ENCODE measurements at regions not wholly inside any gene's neighbourhood (a gene's known extent, or its start where the extent isn't known, plus 50 kb on each side); places are given as distances from the start of the nearest gene placed in this dataset.

DNA sequence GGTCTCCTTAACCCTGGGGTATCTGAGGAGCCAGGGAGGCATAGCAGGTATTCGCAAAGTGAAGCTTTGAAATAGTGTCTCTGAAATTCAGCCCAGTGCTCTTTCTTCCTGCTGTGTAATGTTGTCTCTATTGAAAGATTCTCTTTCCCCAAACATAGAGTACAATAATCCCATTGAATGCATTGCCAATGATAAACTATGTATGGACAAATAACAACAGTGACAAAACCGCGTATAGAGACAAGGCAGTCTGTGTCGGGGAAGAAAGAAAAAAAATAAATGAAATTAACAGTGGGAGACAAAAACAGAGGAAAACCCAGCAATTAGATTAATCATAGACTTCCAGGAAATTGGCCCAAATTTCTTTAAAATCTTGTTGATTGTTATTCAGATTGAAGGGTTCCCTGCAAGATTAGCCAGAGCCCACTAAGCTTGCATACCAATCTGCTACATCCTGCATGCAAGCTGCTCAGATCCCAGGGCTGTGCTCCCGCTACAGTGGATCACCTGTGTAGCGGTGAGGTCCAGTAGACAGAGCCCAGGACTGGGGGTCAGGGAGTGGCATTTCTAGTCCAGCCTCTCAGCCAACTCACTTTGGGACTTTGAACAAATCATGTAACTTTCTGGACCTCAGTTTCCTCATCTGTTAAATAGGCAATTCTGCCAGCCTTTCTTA is 492.8 kb downstream of the INSC start:
- H4K20me1 ChIP-seq, result no peaks in the 10 kb centered on the region
- no peaks in the 10 kb centered on the region for H3K4me1 ChIP-seq
- H3K27me3 ChIP-seq, result no peaks in the 10 kb centered on the region
- no peak overlapping the region for H3K4me3 ChIP-seq
- no peak overlapping the region for H3K4me2 ChIP-seq
- no peak overlapping the region for H3K9ac ChIP-seq
- H3K27ac ChIP-seq, result no peak overlapping the region
- H3K36me3 ChIP-seq, result no peaks in the 10 kb centered on the region
- no peaks in the 10 kb centered on the region for H3K9me3 ChIP-seq (replicated peaks in 1 of 11)
- TF ChIP-seq Cebpa-rat (IDR thresholded peaks at IDR 0.05), result no peak

DNA sequence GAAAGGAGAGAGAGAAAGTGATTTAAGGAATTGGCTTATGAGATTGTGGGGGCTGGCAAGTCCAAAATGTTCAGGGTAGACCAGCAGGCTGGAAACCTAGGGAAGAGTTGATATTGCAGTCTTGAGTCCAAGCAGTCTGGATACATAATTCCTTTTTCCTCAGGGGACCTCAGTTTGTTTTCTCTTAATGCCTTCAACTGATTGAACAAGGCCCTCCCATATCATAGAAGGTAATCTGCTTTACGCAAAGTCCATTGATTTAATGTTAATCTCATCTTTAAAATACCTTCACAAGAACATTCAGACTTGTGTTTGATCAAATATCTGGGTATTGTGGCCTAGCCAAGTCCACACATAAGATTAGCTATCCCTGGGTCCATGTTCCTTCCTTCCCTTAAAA is 494.7 kb downstream of the INSC start:
- H3K4me1 ChIP-seq, result peaks cover 0 to 11% (median 4%) of the 10 kb centered on the region in 10 experiments; a peak in 6 of 20 replicates
- no peaks in the 10 kb centered on the region for H3K9me3 ChIP-seq (replicated peaks in 1 of 11)
- H3K27ac ChIP-seq, result no peak overlapping the region
- no peaks in the 10 kb centered on the region for H4K20me1 ChIP-seq
- H3K27me3 ChIP-seq, result no peaks in the 10 kb centered on the region
- no peak overlapping the region for H3K4me2 ChIP-seq
- H3K36me3 ChIP-seq, result no peaks in the 10 kb centered on the region
- H3K9ac ChIP-seq, result no peak overlapping the region
- H3K4me3 ChIP-seq, result no peak overlapping the region
- no peak for TF ChIP-seq Cebpa-rat (IDR thresholded peaks at IDR 0.05)

DNA sequence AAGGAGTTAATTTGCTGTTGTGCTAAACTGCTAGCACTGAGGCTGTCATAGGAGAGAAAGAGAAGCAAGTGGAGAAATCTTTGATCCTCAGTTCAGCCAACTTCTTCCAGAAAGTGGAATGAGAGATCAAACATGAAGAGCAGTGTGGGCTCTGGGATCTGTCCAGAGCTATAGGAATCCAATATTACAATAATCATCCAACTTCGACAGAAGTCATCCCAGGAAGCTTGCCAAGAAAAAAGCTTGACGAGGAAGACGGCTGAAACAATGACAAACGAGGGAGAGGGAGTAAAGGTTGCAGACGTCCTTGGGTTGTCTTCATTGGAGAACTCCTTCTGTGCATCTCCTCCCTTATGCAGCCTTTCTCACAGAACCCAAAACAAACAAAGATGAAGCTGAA is 496.2 kb downstream of the INSC start:
- no peak for TF ChIP-seq Cebpa-rat (IDR thresholded peaks at IDR 0.05)
- H4K20me1 ChIP-seq, result no peaks in the 10 kb centered on the region
- no peak overlapping the region for H3K27ac ChIP-seq
- H3K9ac ChIP-seq, result no peak overlapping the region
- peaks cover 0 to 11% (median 4%) of the 10 kb centered on the region in 10 experiments; a peak in 6 of 20 replicates for H3K4me1 ChIP-seq
- H3K36me3 ChIP-seq, result no peaks in the 10 kb centered on the region
- H3K4me2 ChIP-seq, result no peak overlapping the region
- no peaks in the 10 kb centered on the region for H3K27me3 ChIP-seq
- H3K4me3 ChIP-seq, result no peak overlapping the region
- no peaks in the 10 kb centered on the region for H3K9me3 ChIP-seq (replicated peaks in 1 of 11)

DNA sequence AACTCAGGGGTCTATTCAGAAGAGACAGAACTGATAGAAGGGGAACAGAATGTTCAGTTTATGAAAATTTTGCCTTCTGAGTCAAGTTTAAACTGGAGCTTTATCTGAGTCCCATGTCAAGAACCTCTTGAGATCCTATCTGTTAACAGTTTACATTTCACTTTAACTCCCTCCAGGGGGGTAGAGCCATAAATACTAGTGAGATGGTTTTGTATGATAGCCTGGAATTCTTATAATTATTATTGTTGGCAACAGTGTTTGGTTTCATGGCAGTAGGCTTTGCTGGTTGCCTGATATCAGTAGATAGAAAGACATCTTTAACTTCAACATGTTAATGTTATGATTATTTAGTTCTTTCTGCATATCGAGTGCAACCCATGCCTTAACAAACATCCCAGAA is 498.5 kb downstream of the INSC start:
- Histone ChIP-seq H3K27ac (no peak overlapping the region), H3K4me3 (no peak overlapping the region), H4K20me1 (no peaks in the 10 kb centered on the region), H3K4me2 (0 out of 22 replicates have a peak overlapping the region, but pooled peaks of 3 of the 11 experiments have one; percentile 30 to 54 (median 51)), H3K9me3 (replicated peaks in 1 of 11) (no peaks in the 10 kb centered on the region), H3K9ac (no peak overlapping the region), H3K36me3 (no peaks in the 10 kb centered on the region), H3K27me3 (no peaks in the 10 kb centered on the region), H3K4me1 (peaks cover 0 to 11% (median 4%) of the 10 kb centered on the region in 10 experiments; a peak in 6 of 20 replicates)
- no peak for TF ChIP-seq Cebpa-rat (IDR thresholded peaks at IDR 0.05)

DNA sequence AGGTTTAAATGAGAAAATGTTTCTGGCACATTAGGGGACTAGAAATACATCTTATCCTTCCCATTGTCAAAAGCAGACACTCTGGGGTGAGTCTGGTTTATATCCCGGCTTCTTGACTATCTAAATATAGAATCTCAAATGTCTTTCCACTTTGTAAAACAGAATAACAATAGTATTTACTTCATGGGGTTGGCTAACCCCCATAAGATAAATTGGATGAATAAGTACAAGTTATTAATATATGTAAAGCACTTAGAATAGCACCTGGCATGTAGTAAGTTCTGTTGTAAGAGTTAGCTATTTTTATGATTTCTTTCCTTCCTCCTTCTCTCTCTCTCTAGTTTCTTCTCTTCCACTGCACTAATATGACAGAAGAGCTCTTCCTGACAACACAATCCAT is 499.1 kb downstream of the INSC start:
- peak overlapping the region in 6 of 11 experiments; percentile 2 to 54 (median 34); a peak in 9 of 22 replicates for H3K4me2 ChIP-seq
- H4K20me1 ChIP-seq, result no peaks in the 10 kb centered on the region
- no peaks in the 10 kb centered on the region for H3K36me3 ChIP-seq
- no peak overlapping the region for H3K9ac ChIP-seq
- H3K4me1 ChIP-seq, result peaks cover 0 to 11% (median 4%) of the 10 kb centered on the region in 10 experiments; a peak in 6 of 20 replicates
- H3K4me3 ChIP-seq, result no peak overlapping the region
- H3K27ac ChIP-seq, result no peak overlapping the region
- TF ChIP-seq Cebpa-rat (IDR thresholded peaks at IDR 0.05), result no peak
- H3K9me3 ChIP-seq (replicated peaks in 1 of 11), result no peaks in the 10 kb centered on the region
- no peaks in the 10 kb centered on the region for H3K27me3 ChIP-seq

DNA sequence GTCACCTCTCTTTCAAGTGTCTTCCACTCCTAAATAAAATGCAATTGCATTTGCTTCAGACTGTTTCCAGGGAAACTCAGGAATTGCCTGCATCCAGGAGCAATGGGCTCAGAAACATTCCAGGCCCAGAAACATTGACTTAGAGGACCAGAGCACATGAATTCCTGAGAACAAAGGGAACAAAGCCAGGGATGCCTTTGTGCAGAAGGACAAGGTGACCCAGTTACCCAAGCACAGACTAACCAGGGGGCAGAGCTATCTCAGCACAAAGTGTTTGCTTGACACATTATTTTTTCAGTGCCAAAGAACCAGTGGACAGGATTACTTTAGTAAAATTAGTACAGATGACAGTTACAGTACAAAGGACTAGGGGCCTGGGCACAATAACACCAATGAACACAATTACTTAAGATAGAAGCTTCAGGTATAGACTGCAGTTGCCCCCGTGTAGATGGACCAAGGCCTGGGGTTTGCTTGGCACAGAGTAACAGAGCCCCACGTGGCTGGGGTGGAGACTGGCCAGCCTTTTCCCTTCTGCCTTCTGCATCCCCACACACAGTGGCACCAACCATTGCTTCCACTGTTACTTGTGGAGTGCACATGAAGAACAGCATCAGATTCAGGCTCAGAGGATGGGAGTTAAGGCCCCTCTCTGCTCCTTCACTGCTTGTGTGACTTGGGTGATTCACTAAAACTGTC is 500.8 kb downstream of the INSC start:
- no peak overlapping the region for H3K4me3 ChIP-seq
- TF ChIP-seq Cebpa-rat (IDR thresholded peaks at IDR 0.05), result no peak
- H4K20me1 ChIP-seq, result no peaks in the 10 kb centered on the region
- H3K4me2 ChIP-seq, result no peak overlapping the region
- no peaks in the 10 kb centered on the region for H3K36me3 ChIP-seq
- no peaks in the 10 kb centered on the region for H3K9me3 ChIP-seq (replicated peaks in 1 of 11)
- H3K4me1 ChIP-seq, result peaks cover 0 to 11% (median 4%) of the 10 kb centered on the region in 10 experiments; a peak in 6 of 20 replicates
- H3K9ac ChIP-seq, result no peak overlapping the region
- no peaks in the 10 kb centered on the region for H3K27me3 ChIP-seq
- no peak overlapping the region for H3K27ac ChIP-seq

DNA sequence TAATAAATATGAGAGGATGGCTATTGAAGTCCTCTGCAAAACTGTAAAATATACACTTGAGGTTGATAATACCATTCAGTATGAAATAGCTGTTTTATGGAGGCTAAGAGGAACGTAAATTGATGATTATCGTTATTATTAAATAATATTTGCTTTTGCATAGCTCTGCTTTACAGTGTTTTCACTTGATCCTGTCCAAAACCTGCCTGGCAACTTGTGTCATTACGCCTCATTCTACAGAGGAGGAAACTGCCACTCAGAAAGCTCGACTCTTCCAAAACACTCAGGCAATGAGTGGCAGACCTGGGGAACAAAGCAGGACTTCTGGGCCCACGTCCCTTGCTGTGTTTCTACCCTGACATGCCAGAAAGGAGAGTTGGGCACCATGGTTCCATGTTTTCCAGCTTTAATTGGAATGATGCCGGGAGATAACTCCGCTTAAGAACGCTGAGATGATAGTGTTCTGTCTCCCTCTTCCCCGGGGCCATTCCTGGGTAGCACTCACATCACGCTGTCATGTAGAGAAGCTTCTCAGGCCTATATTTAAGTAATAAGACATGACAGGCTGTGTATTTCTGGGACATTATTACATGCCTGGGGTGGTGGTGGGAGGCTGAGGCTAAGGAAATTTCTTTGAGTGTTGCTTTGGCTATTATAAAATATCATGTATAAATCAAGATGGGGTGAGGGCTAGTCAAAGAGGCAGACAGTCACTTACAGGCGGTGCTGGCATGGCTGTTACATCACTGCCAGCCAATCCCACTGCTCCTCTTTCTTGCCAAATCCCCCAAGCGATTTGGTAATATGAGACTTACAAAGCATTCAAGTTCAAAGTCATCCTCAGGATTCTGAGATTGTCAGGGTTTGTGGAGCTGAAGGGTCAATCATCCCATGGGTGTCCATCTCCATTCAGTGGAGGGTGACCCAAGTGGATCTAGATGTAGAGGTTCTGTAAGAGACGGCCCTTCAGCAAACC is 501.7 kb downstream of the INSC start:
- Histone ChIP-seq H3K27ac (no peak overlapping the region), H3K4me2 (no peak overlapping the region), H3K4me3 (no peak overlapping the region), H3K27me3 (no peaks in the 10 kb centered on the region), H3K36me3 (no peaks in the 10 kb centered on the region), H4K20me1 (no peaks in the 10 kb centered on the region), H3K9ac (no peak overlapping the region), H3K9me3 (replicated peaks in 1 of 11) (no peaks in the 10 kb centered on the region), H3K4me1 (peaks cover 0 to 11% (median 4%) of the 10 kb centered on the region in 10 experiments; a peak in 6 of 20 replicates)
- TF ChIP-seq Cebpa-rat (IDR thresholded peaks at IDR 0.05), result no peak

DNA sequence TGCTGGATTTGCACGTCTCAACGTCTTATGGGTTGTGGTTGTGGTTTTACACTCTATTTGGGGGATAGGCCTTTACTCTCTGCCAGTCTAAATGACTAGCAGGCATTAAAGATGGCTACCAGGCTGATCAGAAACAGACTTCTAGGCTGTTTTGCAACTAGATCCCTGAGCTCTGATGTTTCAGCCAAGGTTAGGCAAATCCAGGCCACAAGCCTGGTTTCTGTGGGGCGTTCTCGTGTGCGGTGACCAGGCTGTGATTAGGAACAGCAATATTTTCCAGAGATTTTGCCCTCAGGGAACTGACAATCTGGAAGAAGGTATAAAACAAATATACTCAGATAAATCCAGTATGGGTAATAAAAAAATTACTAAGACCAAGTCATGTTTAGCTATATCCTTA is 502.4 kb downstream of the INSC start:
- H3K4me2 ChIP-seq, result no peak overlapping the region
- TF ChIP-seq Cebpa-rat (IDR thresholded peaks at IDR 0.05), result no peak
- no peaks in the 10 kb centered on the region for H3K27me3 ChIP-seq
- no peak overlapping the region for H3K9ac ChIP-seq
- no peaks in the 10 kb centered on the region for H4K20me1 ChIP-seq
- H3K4me1 ChIP-seq, result peaks cover 0 to 11% (median 4%) of the 10 kb centered on the region in 10 experiments; a peak in 6 of 20 replicates
- no peaks in the 10 kb centered on the region for H3K36me3 ChIP-seq
- no peak overlapping the region for H3K27ac ChIP-seq
- H3K9me3 ChIP-seq (replicated peaks in 1 of 11), result no peaks in the 10 kb centered on the region
- no peak overlapping the region for H3K4me3 ChIP-seq

DNA sequence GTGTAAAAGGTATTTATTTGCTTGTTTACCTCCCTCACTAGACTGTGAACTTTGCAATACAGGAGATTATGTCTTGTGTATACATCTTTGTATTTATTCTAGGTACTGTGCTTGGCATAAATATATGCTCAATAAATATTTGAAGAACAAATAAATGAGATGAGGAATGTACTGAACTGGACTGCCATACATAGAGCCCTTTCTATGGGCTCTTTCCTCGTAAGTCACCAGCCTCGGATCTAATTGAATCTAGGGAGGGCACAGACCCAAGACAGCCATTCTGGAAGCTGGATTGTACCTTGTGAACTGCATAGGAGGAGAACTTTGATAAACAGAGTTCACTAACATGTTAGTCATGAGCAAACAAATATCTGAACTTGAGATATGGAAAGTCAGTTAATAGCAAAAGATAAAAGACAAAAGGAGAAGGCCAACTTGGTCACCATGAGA is 503.9 kb downstream of the INSC start:
- peaks cover 0 to 8% (median 4%) of the 10 kb centered on the region in 10 experiments; a peak in 6 of 20 replicates for H3K4me1 ChIP-seq
- TF ChIP-seq Cebpa-rat (IDR thresholded peaks at IDR 0.05), result no peak
- no peak overlapping the region for H3K27ac ChIP-seq
- H3K4me3 ChIP-seq, result no peak overlapping the region
- no peaks in the 10 kb centered on the region for H4K20me1 ChIP-seq
- H3K27me3 ChIP-seq, result no peaks in the 10 kb centered on the region
- no peaks in the 10 kb centered on the region for H3K9me3 ChIP-seq (replicated peaks in 1 of 11)
- no peak overlapping the region for H3K9ac ChIP-seq
- H3K4me2 ChIP-seq, result no peak overlapping the region
- no peaks in the 10 kb centered on the region for H3K36me3 ChIP-seq

Data from BLaER1 treated with 17β-estradiol and CSF1 and Interleukin-3, amounts not matched to agents 10 nM and 100 nM (cell line).